ENCODE measurements at regions not wholly inside any gene's neighbourhood (a gene's known extent, or its start where the extent isn't known, plus 50 kb on each side); places are given as distances from the start of the nearest gene placed in this dataset.

DNA sequence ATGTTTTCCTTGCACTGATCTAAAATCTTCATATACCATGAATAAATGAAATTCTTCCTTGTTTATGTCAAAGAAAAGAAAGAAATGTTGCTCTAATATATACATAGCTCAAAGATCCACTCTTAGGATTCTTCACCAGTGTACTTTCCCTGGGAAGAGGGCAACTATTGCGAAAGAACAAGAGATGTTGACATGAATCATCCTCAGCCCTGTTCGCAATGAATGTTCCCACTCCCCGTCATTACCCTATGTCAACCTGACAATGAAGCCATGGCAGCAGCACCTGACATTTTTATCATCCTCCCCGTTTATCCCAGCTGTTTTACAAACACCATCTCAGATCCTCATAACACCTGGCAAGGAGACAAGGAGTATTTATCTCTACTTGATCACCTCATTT is 409.1 kb upstream of the GRIA1 start:
- no peak for TF ChIP-seq EZH2 (IDR thresholded peaks at IDR 0.05; ENCODE audit: low read length)
- TF ChIP-seq CTCF (optimal IDR thresholded peaks at IDR 0.05 in 1 of 3, IDR thresholded peaks at IDR 0.05 in 1 of 3, conservative IDR thresholded peaks at IDR 0.05 in 1 of 3; ENCODE audit: extremely low read depth in 1 of 3, insufficient read depth in 2 of 3, low read length in 3 of 3), result no peak
